IPS-20b (cell line): ENCODE measurements at regions not wholly inside any gene's neighbourhood (a gene's known extent, or its start where the extent isn't known, plus 50 kb on each side); places are given as distances from the start of the nearest gene placed in this dataset.

ENCODE experiments used
- H3K27ac ChIP-seq: one replicate; pipeline ENCODE4 v1.5.1; 2013; ENCODE audit warnings: low read length
- H3K27me3 ChIP-seq: 2 replicates; pipeline ENCODE4 v1.6.1; 2013; ENCODE audit warnings: mild to moderate bottlenecking, low read length, inconsistent platforms; ENCODE audit not compliant: insufficient read depth
- H3K36me3 ChIP-seq: 2 replicates; pipeline ENCODE4 v1.6.1; 2013; ENCODE audit warnings: low read depth, mild to moderate bottlenecking, inconsistent platforms, low read length, moderate library complexity; ENCODE audit not compliant: insufficient read depth
- H3K4me1 ChIP-seq: 2 replicates; pipeline ENCODE4 v1.6.1; 2013; ENCODE audit warnings: mild to moderate bottlenecking, control low read depth, inconsistent platforms, low read length, moderate library complexity; ENCODE audit not compliant: insufficient read depth
- H3K4me3 ChIP-seq: 2 replicates; pipeline ENCODE4 v1.5.1; 2013; ENCODE audit warnings: mild to moderate bottlenecking, low read length, inconsistent platforms
- H3K9ac ChIP-seq: 2 replicates; pipeline ENCODE4 v1.6.1; 2013; ENCODE audit warnings: low read depth, mild to moderate bottlenecking, inconsistent platforms, low read length, moderate library complexity
- H3K9me3 ChIP-seq: 2 replicates; pipeline ENCODE4 v1.6.1; 2013; ENCODE audit warnings: mild to moderate bottlenecking, low read depth, low read length, inconsistent platforms; ENCODE audit not compliant: insufficient read depth

DNA sequence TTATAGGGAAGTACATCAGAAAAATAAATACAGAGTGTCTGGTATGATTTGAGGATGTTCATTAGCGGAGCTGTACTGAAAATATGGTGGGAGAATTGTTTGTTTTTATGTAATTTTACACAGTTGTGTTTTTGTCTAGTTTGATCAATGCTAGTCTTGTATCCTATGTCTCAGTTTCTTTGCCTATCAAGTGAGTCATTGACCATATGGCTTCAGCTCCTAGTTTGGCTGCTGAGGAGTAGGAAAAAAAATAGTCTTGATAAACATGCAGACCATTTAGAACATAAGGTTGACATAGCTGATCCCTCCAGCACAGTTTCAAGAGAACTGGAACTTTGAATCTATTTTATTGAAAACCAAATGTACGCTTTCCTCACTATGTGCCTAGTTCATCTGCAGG is 1292.1 kb upstream of the FLRT2 start:
- H3K27me3 ChIP-seq, result no peaks in the 10 kb centered on the region

DNA sequence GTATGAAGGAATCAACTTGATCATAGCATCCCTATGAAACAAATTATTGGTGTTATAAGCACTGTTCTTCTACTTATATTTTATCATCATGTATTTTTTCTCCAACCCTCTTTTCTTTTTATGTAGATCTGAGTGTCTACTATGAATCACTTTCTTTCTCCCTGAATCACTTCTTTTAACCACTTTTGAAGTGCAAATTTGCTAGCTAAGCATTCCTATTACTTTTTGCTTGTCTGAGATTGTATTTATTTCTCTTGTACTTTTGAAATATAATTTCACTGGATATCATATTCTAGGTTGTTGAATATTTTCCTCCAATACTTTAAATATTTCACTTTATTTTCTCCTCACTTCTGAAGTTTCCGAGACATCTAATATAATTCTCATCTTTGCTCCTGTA is 1282.3 kb upstream of the FLRT2 start:
- Histone ChIP-seq H3K4me1 (0 out of 2 replicates have a peak, but pooled peaks cover 2% of the 10 kb centered on the region), H3K9ac (no peak overlapping the region), H3K9me3 (peaks cover 17% of the 10 kb centered on the region), H3K27me3 (no peaks in the 10 kb centered on the region), H3K36me3 (no peaks in the 10 kb centered on the region), H3K4me3 (no peak overlapping the region), H3K27ac (no peak overlapping the region)

More for the DNA sequence above, 1292.1 kb upstream of the FLRT2 start:
- no peak overlapping the region for H3K4me3 ChIP-seq
- H3K4me1 ChIP-seq, result no peaks in the 10 kb centered on the region
- no peak overlapping the region for H3K27ac ChIP-seq
- peaks cover 3% of the 10 kb centered on the region for H3K9me3 ChIP-seq
- H3K36me3 ChIP-seq, result no peaks in the 10 kb centered on the region
- H3K9ac ChIP-seq, result no peak overlapping the region

DNA sequence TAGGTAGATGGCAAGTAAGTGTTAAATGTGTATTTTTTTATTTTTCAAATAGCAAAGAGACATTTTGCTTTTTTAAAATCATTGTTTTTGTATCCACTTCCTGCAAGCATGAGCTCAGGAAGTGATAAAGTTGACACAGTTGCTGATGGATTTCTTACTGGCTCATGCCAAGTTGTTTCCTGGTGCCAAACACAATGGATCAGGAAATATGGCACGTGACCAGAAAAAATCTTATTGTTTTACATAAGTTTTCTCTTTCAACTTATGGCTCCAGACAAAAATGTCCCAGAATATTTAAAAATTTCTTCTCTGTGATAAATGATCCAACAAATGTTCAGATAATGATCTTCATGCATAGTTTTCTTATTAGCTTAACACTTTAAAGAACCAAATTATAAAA is 1279.1 kb upstream of the FLRT2 start:
- Histone ChIP-seq H3K27ac (no peak overlapping the region), H3K36me3 (no peaks in the 10 kb centered on the region), H3K9me3 (no peaks in the 10 kb centered on the region), H3K9ac (no peak overlapping the region), H3K4me1 (peaks cover 23% of the 10 kb centered on the region; the same call in 1 of the 2 replicates), H3K27me3 (no peaks in the 10 kb centered on the region), H3K4me3 (no peak overlapping the region)

DNA sequence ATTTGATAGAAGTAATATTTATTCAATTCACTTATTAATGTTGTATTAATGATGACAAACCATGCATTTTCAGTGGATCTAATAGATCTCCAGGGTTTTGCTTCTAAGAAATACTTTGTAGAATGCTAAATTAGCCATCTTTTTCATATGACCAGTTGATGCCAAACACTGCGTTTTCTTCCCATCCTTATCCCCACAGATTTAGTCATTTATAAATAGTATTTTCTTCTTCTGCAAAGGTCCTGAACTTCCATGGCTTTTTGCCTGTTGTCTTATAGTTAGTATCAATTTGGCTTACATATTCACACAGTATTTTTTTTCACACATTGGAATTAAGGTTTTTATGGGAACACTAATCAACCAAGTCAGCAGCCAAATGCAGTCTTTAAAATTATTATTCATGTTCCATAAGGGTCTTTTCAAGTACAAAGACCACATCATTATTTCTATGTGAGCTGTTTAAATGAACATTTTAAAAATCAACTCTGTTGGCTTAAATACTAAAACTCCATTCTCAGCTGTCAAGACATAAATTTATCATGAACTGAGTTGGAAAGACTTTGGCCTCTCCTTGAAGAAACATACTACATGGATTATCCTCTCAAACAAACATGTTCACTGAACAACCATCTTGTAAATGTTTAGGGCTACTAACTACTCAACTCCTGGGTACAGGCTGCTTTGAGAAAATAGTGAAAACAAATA is 1278.4 kb upstream of the FLRT2 start:
- Histone ChIP-seq H3K36me3 (no peaks in the 10 kb centered on the region), H3K9ac (no peak overlapping the region), H3K4me1 (peaks cover 23% of the 10 kb centered on the region; the same call in 1 of the 2 replicates), H3K9me3 (no peaks in the 10 kb centered on the region), H3K27ac (no peak overlapping the region), H3K27me3 (no peaks in the 10 kb centered on the region), H3K4me3 (no peak overlapping the region)

DNA sequence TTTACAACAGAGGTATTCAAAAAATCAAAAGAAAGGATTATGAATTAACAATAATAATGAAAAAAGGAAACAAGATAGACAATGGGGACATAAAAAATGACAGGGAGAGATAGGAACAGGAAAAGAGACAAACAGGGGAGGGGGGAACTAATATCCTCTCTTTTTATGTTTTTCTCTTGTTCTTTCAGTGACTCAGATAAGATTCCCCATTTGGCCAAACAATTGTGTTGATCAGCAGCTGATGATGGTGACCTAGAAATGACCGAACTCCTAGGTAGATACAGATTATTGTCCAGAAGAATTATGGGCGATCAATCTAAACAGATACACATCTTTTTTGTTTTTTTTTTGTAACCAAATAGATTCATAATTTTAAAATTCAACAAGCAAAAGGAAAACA is 1277.2 kb upstream of the FLRT2 start:
- Histone ChIP-seq H3K4me3 (no peak overlapping the region), H3K9me3 (no peaks in the 10 kb centered on the region), H3K4me1 (peaks cover 23% of the 10 kb centered on the region; the same call in 1 of the 2 replicates), H3K9ac (no peak overlapping the region), H3K36me3 (no peaks in the 10 kb centered on the region), H3K27me3 (no peaks in the 10 kb centered on the region), H3K27ac (no peak overlapping the region)

DNA sequence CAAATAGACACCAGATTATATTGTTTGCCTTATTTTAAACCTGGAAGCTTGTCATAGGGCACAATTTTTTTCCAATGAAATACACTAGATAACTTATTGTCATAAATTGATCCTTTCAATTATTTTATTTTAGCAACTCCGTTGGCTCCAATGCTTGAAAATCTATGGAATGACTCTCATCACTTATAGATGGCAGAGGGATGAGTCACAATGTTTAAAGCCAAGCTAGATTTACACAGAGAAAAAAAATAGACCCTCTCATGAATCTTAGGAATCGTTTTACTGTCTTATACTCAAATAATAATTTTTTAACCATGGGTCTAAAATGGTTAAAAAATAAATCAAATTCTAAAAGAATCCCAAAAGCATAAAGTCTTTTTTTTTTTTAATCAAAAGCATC is 1276.6 kb upstream of the FLRT2 start:
- H3K27ac ChIP-seq, result no peak overlapping the region
- H3K9ac ChIP-seq, result no peak overlapping the region
- no peaks in the 10 kb centered on the region for H3K27me3 ChIP-seq
- peaks cover 23% of the 10 kb centered on the region; the same call in 1 of the 2 replicates for H3K4me1 ChIP-seq
- H3K4me3 ChIP-seq, result no peak overlapping the region
- H3K36me3 ChIP-seq, result no peaks in the 10 kb centered on the region
- H3K9me3 ChIP-seq, result no peaks in the 10 kb centered on the region

DNA sequence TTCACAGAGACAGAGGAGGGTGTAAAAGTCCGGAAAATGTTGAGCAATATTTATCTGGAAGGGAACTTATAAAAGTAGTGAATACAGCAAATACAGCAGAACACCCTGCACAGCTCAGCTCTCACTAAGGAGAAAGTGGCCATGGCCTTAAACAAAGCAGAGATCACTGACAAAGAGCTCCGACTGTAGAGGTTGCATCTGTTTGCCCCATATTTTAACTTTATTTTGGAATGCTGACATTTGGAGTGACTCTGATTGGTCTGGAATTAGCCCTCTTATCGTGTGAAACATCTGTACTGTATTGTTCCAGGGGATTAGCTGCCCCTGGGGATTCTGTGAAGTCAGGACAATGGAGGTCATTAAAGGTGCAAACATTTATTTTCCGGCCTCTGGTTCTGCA is 1275.7 kb upstream of the FLRT2 start:
- Histone ChIP-seq H3K36me3 (no peaks in the 10 kb centered on the region), H3K4me1 (peaks cover 23% of the 10 kb centered on the region; the same call in 1 of the 2 replicates), H3K9me3 (no peaks in the 10 kb centered on the region), H3K27me3 (no peaks in the 10 kb centered on the region), H3K9ac (peak overlapping the region; percentile 49; the same call in 1 of the 2 replicates), H3K4me3 (peak overlapping the region; percentile 20; the same call in 1 of the 2 replicates), H3K27ac (peak overlapping the region; percentile 45)

DNA sequence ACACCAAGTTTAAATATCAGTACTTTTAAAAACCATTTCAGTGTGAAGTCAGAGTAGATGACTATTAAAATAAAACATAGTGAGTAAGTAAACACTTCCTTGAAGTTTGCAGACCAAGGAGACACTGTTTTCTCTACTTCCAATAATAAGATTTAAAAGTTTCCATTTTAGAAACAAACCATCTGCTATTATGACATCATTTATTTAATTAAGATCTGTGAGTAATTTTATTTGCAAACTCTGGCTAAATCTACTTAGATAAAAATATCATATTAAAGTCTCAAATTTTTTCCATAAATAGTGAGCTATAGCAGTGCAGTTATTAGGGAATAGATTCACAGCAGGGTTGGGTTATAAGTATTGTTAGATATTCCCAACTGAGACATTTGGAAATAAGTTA is 1267.0 kb upstream of the FLRT2 start:
- Histone ChIP-seq H3K4me3 (no peak overlapping the region), H3K4me1 (no peaks in the 10 kb centered on the region), H3K9me3 (no peaks in the 10 kb centered on the region), H3K27ac (no peak overlapping the region), H3K9ac (no peak overlapping the region), H3K27me3 (no peaks in the 10 kb centered on the region), H3K36me3 (no peaks in the 10 kb centered on the region)

DNA sequence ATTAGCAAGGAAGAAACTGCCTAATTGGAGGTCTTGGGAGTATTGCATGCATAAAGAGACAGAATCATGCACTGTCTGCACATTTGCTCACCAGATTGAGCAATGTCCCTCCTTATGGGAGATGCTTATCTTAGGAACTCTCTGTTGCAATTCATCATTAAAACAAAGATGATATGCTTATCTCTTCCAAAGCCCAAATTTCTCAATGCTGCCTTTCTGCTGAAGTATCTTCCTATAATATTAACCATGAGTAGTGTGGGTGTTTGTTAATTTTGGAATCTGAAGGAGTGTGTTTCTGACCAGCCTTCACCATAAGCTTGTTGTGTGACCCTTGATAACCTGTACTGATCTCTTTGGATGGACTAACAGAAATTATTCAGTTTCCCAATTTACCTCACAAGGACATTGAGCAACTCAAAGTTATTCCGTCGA is 1257.6 kb upstream of the FLRT2 start:
- Histone ChIP-seq H3K9me3 (no peaks in the 10 kb centered on the region), H3K9ac (no peak overlapping the region), H3K4me1 (no peaks in the 10 kb centered on the region), H3K4me3 (no peak overlapping the region), H3K36me3 (no peaks in the 10 kb centered on the region), H3K27me3 (no peaks in the 10 kb centered on the region), H3K27ac (no peak overlapping the region)

DNA sequence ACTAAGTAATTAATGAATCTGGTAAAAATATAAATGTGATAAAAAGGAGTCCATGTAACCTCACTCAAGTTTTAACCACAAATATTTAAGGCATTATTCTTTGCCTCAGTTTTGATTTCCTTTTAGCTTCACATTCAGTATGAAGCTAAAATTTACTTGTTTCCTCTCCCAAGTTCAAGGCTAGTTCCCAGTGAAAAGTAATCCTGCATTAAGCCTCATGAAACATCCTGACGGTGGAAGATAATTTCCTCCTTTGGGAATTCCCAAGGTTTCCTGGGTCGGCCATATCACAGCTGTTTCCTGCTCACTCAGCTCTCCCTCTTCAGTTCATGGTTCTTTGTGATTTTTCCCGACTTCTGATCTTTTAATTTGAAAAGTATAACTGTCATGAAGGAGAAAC is 1256.8 kb upstream of the FLRT2 start:
- Histone ChIP-seq H3K27ac (no peak overlapping the region), H3K27me3 (no peaks in the 10 kb centered on the region), H3K4me1 (no peaks in the 10 kb centered on the region), H3K9ac (no peak overlapping the region), H3K9me3 (no peaks in the 10 kb centered on the region), H3K36me3 (no peaks in the 10 kb centered on the region), H3K4me3 (no peak overlapping the region)

DNA sequence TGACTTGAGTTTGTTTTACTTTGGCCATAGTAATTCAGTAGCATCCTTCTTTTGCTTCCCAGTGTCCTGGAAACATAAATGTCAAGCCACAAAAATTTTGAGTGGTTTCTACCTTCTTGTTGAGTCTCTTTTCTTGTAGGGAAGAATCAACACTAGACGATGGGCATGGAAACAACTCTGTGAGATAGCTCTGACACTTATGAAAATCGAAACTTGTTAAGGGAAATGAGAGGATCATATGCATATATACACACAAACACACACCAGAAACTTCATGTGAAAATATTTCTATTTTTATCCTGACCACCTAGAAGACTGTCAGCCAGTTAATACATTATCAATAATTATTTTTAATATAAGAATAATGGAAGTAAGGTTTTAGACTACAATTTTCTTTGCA is 1247.3 kb upstream of the FLRT2 start:
- no peak overlapping the region for H3K27ac ChIP-seq
- no peaks in the 10 kb centered on the region for H3K4me1 ChIP-seq
- no peaks in the 10 kb centered on the region for H3K36me3 ChIP-seq
- no peak overlapping the region for H3K9ac ChIP-seq
- no peaks in the 10 kb centered on the region for H3K27me3 ChIP-seq
- H3K4me3 ChIP-seq, result no peak overlapping the region
- H3K9me3 ChIP-seq, result no peaks in the 10 kb centered on the region

DNA sequence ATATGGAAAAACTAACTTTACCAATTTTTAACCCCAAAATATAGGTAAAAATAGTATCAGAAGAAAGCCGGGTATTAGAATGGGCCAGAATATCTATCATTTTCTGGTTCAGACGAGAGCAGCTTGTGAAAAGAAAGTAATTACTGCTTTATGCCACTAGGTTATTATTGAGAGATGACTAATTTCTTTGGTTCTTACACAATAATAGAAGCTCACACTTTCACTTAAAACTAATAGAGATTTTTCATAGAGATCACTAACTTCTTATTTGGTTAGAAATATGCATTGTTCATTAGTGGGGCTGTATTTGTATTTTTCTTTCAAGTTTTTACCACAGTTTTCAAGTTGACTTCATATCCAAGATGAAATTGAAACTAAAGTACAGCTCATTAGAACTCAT is 1241.2 kb upstream of the FLRT2 start:
- H3K9ac ChIP-seq, result no peak overlapping the region
- H3K27ac ChIP-seq, result no peak overlapping the region
- H3K4me1 ChIP-seq, result peaks cover 5% of the 10 kb centered on the region; the same call in 1 of the 2 replicates
- H3K9me3 ChIP-seq, result no peaks in the 10 kb centered on the region
- no peak overlapping the region for H3K4me3 ChIP-seq
- H3K36me3 ChIP-seq, result no peaks in the 10 kb centered on the region
- no peaks in the 10 kb centered on the region for H3K27me3 ChIP-seq
